ENCODE measurements at regions not wholly inside any gene's neighbourhood (a gene's known extent, or its start where the extent isn't known, plus 50 kb on each side); places are given as distances from the start of the nearest gene placed in this dataset.

DNA sequence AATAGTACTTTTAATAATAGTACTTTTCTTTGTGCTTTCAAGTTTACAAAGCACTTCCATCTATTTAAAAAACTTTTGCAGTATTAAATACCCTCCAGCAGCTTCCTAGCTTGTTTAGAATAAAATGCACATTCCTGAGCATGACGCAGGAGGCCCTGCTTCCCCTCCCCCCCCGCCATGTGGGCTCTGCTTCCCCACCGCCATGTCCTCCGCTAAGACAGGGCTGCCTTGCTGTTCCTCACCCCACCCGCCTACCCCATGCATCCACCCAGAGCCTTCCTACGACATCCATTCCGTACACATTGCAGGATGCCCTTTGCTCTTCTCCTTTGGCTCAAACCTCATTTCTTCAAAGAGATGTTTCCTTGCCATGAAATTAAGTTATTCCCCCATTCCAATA, 205.9 kb upstream of the MSX2 start:
- TF ChIP-seq, protein P1, sequence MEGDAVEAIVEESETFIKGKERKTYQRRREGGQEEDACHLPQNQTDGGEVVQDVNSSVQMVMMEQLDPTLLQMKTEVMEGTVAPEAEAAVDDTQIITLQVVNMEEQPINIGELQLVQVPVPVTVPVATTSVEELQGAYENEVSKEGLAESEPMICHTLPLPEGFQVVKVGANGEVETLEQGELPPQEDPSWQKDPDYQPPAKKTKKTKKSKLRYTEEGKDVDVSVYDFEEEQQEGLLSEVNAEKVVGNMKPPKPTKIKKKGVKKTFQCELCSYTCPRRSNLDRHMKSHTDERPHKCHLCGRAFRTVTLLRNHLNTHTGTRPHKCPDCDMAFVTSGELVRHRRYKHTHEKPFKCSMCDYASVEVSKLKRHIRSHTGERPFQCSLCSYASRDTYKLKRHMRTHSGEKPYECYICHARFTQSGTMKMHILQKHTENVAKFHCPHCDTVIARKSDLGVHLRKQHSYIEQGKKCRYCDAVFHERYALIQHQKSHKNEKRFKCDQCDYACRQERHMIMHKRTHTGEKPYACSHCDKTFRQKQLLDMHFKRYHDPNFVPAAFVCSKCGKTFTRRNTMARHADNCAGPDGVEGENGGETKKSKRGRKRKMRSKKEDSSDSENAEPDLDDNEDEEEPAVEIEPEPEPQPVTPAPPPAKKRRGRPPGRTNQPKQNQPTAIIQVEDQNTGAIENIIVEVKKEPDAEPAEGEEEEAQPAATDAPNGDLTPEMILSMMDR (IDR thresholded peaks at IDR 0.05; ENCODE audit: low read depth, low read length): no peak
- TF ChIP-seq POLR2A (IDR thresholded peaks at IDR 0.05; ENCODE audit: extremely low read depth, insufficient read length) (no peak), MYC (IDR thresholded peaks at IDR 0.05; ENCODE audit: low read depth, low read length) (no peak)
- TF ChIP-seq, protein P2, sequence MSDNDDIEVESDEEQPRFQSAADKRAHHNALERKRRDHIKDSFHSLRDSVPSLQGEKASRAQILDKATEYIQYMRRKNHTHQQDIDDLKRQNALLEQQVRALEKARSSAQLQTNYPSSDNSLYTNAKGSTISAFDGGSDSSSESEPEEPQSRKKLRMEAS (IDR thresholded peaks at IDR 0.05; ENCODE audit: low read depth, low read length): no peak
- no peak overlapping the region for H3K4me3 ChIP-seq (ENCODE audit: low read depth, low read length)
- no peak for DNase-seq (ENCODE audit: low read depth)

DNA sequence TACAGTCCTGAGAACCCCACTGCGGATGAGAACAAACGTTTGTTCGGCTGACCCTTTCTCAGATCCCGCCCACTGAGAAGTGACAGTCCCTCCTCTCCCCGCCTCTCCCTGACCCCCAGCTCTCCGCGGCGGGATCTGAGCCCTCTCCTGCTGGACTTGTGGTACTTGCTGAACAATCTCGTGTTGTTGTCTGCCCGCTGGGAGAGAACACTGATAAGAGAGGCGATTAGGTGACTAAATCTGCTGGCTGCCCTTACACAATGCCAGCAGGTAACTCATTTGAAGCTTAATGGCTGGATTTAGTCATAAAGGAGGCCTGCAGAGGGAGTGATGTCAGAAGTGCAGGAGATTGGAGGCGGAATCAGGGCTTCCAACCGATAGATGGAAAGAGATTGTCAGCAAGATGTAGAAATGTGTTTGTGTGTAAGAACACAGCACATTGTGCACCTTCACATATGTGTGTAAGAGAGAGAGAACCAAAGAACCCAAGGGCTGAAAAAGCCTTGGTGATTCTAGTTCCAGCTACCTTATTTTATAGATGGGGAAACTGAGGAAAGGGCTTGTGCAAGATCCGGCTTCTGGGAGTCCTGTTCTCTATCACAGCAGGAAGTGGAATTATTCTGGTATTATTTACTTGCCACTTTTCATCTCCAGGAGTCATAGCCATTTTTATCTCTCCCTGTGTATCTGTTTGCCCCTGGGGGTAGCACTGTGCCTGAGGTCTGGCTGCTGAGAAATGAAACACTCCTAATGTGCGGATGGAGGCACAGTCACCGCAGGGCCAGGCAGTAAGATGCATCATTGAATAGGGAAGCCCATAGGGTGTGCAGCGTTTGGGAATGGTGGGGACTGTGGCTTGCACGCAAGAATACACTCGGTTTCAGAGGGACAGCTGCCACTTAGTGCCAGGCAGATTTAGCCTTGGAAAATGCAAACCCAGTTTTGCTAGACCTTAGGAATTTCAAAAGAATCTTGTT, 203.7 kb upstream of the MSX2 start:
- DNase-seq (ENCODE audit: low read depth): no peak
- H3K4me3 ChIP-seq (ENCODE audit: low read depth, low read length): no peak overlapping the region
- TF ChIP-seq POLR2A (IDR thresholded peaks at IDR 0.05; ENCODE audit: extremely low read depth, insufficient read length) (no peak), MYC (IDR thresholded peaks at IDR 0.05; ENCODE audit: low read depth, low read length) (no peak)
- TF ChIP-seq, protein P1 (IDR thresholded peaks at IDR 0.05; ENCODE audit: low read depth, low read length): no peak

DNA sequence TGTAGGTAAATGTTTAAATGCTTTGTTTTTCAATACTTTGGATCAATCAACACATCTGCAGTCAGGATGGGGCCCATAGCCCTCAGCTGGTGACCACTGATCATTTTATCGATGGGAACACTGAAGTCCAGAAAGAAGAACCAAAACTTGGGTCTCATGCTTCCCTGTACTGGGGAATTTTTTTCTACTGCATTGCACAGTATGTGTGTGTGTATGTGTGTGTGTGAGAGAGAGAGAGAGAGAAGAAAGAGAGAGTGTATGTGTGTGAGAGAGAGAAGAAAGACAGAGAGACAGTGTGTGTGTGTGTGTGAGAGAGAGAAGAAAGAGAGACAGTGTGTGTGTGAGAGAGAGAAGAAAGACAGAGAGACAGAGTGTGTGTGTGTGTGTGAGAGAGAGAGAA, 202.9 kb upstream of the MSX2 start:
- H3K4me3 ChIP-seq (ENCODE audit: low read depth, low read length): no peak overlapping the region
- TF ChIP-seq, protein P1 (IDR thresholded peaks at IDR 0.05; ENCODE audit: low read depth, low read length): no peak
- TF ChIP-seq, protein P2 (IDR thresholded peaks at IDR 0.05; ENCODE audit: low read depth, low read length): no peak
- TF ChIP-seq POLR2A (IDR thresholded peaks at IDR 0.05; ENCODE audit: extremely low read depth, insufficient read length): no peak
- no peak for TF ChIP-seq MYC (IDR thresholded peaks at IDR 0.05; ENCODE audit: low read depth, low read length)
- DNase-seq (ENCODE audit: low read depth): no peak

DNA sequence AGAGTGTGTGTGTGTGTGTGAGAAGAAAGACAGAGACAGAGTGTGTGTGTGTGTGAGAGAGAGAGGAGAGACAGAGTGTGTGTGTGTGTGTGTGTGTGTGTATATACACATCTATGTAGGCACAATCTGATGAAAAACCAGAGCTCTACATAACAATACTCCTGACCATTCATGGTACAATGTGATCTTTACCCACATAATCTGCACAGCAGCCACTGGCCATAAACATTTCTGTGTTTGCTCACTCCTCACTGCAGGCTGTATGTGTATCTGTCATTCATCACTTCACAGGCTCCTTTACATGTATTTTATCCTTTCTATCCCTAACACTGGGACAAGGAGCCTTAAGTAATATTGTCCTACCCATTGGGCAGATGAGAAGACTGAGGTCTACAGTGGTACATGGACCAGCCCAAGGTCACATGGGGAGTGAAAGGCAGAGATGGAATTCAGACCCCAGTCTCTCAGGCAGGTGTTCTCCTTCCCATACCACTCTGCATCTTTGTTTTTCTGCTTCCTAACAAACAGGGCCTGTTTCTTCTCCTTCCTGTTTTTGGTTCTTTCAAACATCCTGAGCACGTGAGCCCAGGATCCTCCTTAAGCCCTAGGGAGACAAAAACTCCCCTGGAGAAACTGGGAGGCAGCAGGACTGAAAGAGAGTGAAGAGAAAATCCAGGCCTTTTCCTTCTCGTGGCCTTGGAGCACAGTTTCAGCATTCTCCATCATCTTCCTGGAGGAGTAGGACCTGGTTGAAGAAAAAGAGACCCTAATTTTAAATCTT, 201.7 kb upstream of the MSX2 start:
- no peak overlapping the region for H3K4me3 ChIP-seq (ENCODE audit: low read depth, low read length)
- no peak for DNase-seq (ENCODE audit: low read depth)
- TF ChIP-seq, protein P2 (IDR thresholded peaks at IDR 0.05; ENCODE audit: low read depth, low read length): no peak
- TF ChIP-seq MYC (IDR thresholded peaks at IDR 0.05; ENCODE audit: low read depth, low read length) (no peak), POLR2A (IDR thresholded peaks at IDR 0.05; ENCODE audit: extremely low read depth, insufficient read length) (no peak)
- TF ChIP-seq, protein P1 (IDR thresholded peaks at IDR 0.05; ENCODE audit: low read depth, low read length): no peak

DNA sequence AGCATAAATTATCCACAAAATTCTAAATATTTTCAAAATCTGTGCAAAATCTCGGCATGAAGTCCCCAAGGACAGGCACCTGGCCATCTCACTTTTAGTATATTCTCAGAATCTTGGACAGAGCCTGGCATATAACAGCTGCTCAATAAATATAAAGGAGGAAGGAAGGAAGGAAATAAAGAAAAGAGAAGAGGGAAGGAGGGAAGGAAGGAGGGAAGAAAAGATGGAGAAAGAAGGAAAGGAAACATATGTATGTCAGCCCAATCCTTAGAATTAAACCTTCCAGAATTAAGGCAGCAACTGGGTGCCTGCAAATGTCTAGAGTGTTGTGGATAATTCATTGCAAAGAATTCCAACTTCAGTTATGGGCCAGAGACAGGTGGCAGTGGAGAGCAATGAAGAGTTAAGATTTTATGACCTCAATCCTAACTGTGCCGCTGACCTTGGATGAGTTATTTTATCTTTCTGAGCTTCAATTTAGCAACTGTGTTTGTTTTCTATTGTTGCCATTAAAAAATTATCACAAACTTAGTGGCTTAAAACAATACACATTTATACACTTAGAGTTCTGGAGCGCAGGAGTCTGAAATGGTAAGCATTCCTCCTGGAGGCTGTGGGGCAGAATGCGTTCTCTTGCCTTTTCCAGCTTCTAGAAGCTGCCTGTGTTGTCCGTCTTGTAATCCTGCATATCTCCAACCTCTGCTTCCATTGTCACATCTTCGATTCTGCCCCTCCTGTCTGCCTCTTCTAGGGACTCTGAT, 200.9 kb upstream of the MSX2 start:
- TF ChIP-seq, protein P1 (IDR thresholded peaks at IDR 0.05; ENCODE audit: low read depth, low read length): no peak
- TF ChIP-seq, protein P2 (IDR thresholded peaks at IDR 0.05; ENCODE audit: low read depth, low read length): no peak
- TF ChIP-seq MYC (IDR thresholded peaks at IDR 0.05; ENCODE audit: low read depth, low read length): no peak
- TF ChIP-seq POLR2A (IDR thresholded peaks at IDR 0.05; ENCODE audit: extremely low read depth, insufficient read length): no peak
- no peak overlapping the region for H3K4me3 ChIP-seq (ENCODE audit: low read depth, low read length)
- no peak for DNase-seq (ENCODE audit: low read depth)
